ENCODE measurements at regions not wholly inside any gene's neighbourhood (a gene's known extent, or its start where the extent isn't known, plus 50 kb on each side); places are given as distances from the start of the nearest gene placed in this dataset.

DNA sequence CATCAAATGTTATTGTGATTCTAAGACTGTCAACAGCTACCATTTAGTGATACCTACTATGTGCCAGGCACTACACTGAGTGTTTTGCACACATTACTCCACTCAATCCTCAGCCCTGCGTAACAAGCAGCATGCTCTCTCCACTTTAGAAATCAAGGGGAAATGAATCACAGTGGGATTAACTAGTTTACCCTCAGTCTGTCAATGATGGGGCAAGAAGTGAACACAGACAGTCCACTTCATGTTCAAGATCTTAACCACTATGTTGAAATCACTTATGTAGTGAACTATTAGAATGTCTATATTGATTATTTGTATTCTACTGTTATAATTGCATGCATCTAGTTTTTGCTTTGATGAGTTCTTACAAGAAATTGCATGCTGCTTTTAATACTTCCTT lies 165.3 kb downstream of the LTN1 start:
- no peak overlapping the region for H3K4me3 ChIP-seq
- ATAC-seq = no peak

More for the DNA sequence above, 165.3 kb downstream of the LTN1 start:
- Histone ChIP-seq H2AFZ (no peak overlapping the region), H3K79me2 (replicated peaks; ENCODE audit: insufficient read depth) (no peaks in the 10 kb centered on the region), H4K20me1 (replicated peaks; ENCODE audit: insufficient read depth) (no peaks in the 10 kb centered on the region), H3K9me2 (ENCODE audit: insufficient read depth) (peaks cover 6% of the 10 kb centered on the region), H3K4me2 (no peak overlapping the region), H3K36me3 (ENCODE audit: insufficient read depth) (no peaks in the 10 kb centered on the region), H3K27ac (ENCODE audit: low read depth) (no peak overlapping the region), H3F3A (replicated peaks; ENCODE audit: low read depth) (no peaks in the 10 kb centered on the region), H3K27me3 (ENCODE audit: insufficient read depth) (no peaks in the 10 kb centered on the region), H3K4me1 (ENCODE audit: insufficient read depth) (no peaks in the 10 kb centered on the region)
- Mint-ChIP-seq H3K27me3 (ENCODE audit: insufficient read depth, low read depth, poor library complexity) (no peaks in the 10 kb centered on the region), H3K4me1 (no peaks in the 10 kb centered on the region), H3K36me3 (ENCODE audit: low read depth) (no peaks in the 10 kb centered on the region), H3K27ac (no peak overlapping the region), H3K9me3 (no peaks in the 10 kb centered on the region), H3K4me3 (no peak overlapping the region)
- no peak for TF ChIP-seq EZH2phosphoT487 (IDR thresholded peaks at IDR 0.05; ENCODE audit: unreplicated experiment)
- TF ChIP-seq JUNB (IDR thresholded peaks at IDR 0.05; ENCODE audit: unreplicated experiment) = no peak
- TF ChIP-seq CREB1 (CRISPR knock-in tag; IDR thresholded peaks at IDR 0.05; ENCODE audit: low read depth) = no peak
- TF ChIP-seq NANOG (IDR thresholded peaks at IDR 0.05; ENCODE audit: borderline replicate concordance) = no peak
- TF ChIP-seq, protein P1, sequence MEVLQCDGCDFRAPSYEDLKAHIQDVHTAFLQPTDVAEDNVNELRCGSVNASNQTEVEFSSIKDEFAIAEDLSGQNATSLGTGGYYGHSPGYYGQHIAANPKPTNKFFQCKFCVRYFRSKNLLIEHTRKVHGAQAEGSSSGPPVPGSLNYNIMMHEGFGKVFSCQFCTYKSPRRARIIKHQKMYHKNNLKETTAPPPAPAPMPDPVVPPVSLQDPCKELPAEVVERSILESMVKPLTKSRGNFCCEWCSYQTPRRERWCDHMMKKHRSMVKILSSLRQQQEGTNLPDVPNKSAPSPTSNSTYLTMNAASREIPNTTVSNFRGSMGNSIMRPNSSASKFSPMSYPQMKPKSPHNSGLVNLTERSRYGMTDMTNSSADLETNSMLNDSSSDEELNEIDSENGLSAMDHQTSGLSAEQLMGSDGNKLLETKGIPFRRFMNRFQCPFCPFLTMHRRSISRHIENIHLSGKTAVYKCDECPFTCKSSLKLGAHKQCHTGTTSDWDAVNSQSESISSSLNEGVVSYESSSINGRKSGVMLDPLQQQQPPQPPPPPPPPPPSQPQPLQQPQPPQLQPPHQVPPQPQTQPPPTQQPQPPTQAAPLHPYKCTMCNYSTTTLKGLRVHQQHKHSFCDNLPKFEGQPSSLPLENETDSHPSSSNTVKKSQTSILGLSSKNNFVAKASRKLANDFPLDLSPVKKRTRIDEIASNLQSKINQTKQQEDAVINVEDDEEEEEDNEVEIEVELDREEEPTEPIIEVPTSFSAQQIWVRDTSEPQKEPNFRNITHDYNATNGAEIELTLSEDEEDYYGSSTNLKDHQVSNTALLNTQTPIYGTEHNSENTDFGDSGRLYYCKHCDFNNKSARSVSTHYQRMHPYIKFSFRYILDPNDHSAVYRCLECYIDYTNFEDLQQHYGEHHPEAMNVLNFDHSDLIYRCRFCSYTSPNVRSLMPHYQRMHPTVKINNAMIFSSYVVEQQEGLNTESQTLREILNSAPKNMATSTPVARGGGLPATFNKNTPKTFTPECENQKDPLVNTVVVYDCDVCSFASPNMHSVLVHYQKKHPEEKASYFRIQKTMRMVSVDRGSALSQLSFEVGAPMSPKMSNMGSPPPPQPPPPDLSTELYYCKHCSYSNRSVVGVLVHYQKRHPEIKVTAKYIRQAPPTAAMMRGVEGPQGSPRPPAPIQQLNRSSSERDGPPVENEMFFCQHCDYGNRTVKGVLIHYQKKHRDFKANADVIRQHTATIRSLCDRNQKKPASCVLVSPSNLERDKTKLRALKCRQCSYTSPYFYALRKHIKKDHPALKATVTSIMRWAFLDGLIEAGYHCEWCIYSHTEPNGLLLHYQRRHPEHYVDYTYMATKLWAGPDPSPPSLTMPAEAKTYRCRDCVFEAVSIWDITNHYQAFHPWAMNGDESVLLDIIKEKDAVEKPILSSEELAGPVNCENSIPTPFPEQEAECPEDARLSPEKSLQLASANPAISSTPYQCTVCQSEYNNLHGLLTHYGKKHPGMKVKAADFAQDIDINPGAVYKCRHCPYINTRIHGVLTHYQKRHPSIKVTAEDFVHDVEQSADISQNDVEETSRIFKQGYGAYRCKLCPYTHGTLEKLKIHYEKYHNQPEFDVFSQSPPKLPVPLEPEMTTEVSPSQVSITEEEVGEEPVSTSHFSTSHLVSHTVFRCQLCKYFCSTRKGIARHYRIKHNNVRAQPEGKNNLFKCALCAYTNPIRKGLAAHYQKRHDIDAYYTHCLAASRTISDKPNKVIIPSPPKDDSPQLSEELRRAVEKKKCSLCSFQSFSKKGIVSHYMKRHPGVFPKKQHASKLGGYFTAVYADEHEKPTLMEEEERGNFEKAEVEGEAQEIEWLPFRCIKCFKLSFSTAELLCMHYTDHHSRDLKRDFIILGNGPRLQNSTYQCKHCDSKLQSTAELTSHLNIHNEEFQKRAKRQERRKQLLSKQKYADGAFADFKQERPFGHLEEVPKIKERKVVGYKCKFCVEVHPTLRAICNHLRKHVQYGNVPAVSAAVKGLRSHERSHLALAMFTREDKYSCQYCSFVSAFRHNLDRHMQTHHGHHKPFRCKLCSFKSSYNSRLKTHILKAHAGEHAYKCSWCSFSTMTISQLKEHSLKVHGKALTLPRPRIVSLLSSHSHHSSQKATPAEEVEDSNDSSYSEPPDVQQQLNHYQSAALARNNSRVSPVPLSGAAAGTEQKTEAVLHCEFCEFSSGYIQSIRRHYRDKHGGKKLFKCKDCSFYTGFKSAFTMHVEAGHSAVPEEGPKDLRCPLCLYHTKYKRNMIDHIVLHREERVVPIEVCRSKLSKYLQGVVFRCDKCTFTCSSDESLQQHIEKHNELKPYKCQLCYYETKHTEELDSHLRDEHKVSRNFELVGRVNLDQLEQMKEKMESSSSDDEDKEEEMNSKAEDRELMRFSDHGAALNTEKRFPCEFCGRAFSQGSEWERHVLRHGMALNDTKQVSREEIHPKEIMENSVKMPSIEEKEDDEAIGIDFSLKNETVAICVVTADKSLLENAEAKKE (CRISPR knock-in tag; IDR thresholded peaks at IDR 0.05) = no peak
- no peak for TF ChIP-seq ZNF114 (CRISPR knock-in tag; IDR thresholded peaks at IDR 0.05)
- TF ChIP-seq, protein P2, sequence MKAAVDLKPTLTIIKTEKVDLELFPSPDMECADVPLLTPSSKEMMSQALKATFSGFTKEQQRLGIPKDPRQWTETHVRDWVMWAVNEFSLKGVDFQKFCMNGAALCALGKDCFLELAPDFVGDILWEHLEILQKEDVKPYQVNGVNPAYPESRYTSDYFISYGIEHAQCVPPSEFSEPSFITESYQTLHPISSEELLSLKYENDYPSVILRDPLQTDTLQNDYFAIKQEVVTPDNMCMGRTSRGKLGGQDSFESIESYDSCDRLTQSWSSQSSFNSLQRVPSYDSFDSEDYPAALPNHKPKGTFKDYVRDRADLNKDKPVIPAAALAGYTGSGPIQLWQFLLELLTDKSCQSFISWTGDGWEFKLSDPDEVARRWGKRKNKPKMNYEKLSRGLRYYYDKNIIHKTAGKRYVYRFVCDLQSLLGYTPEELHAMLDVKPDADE (IDR thresholded peaks at IDR 0.05) = no peak
- TF ChIP-seq, protein P3, sequence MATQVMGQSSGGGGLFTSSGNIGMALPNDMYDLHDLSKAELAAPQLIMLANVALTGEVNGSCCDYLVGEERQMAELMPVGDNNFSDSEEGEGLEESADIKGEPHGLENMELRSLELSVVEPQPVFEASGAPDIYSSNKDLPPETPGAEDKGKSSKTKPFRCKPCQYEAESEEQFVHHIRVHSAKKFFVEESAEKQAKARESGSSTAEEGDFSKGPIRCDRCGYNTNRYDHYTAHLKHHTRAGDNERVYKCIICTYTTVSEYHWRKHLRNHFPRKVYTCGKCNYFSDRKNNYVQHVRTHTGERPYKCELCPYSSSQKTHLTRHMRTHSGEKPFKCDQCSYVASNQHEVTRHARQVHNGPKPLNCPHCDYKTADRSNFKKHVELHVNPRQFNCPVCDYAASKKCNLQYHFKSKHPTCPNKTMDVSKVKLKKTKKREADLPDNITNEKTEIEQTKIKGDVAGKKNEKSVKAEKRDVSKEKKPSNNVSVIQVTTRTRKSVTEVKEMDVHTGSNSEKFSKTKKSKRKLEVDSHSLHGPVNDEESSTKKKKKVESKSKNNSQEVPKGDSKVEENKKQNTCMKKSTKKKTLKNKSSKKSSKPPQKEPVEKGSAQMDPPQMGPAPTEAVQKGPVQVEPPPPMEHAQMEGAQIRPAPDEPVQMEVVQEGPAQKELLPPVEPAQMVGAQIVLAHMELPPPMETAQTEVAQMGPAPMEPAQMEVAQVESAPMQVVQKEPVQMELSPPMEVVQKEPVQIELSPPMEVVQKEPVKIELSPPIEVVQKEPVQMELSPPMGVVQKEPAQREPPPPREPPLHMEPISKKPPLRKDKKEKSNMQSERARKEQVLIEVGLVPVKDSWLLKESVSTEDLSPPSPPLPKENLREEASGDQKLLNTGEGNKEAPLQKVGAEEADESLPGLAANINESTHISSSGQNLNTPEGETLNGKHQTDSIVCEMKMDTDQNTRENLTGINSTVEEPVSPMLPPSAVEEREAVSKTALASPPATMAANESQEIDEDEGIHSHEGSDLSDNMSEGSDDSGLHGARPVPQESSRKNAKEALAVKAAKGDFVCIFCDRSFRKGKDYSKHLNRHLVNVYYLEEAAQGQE (IDR thresholded peaks at IDR 0.05; ENCODE audit: unreplicated experiment) = no peak
- TF ChIP-seq ZNF331 (CRISPR knock-in tag; IDR thresholded peaks at IDR 0.05; ENCODE audit: low read depth) = no peak
- DNase-seq (ENCODE audit: low spot score) = no peak

Data from GM23338 (cell line).